Uterus (tissue), 2 donors: ENCODE measurements at regions not wholly inside any gene's neighbourhood (a gene's known extent, or its start where the extent isn't known, plus 50 kb on each side); places are given as distances from the start of the nearest gene placed in this dataset.

Source experiments
- CTCF ChIP-seq, 4 experiments: fragments of 200-600 bp in 2 of 4; fragments of 450-650 bp in 2 of 4; sonication (generic) in 2 of 4; IDR thresholded peaks; one replicate each; pipeline ENCODE4 v1.5.1; 2016 to 2019; ENCODE audit warnings: antibody characterized with exemption in 4 of 4, mild to moderate bottlenecking in 2 of 4, moderate library complexity in 1 of 4
- POLR2A ChIP-seq, 2 donors: fragments of 450-650 bp; IDR thresholded peaks; one replicate each; pipeline ENCODE4 v1.6.1; 2016; ENCODE audit warnings: antibody characterized with exemption in 2 of 2, mild to moderate bottlenecking in 1 of 2, moderate library complexity in 1 of 2

GRCh38 chr7:25765110-25765655, 386.8 kb upstream of the NFE2L3 start:
- TF ChIP-seq POLR2A (IDR thresholded peaks at IDR 0.05) = no peak
- no peak for TF ChIP-seq CTCF (IDR thresholded peaks at IDR 0.05)
